ENCODE measurements at regions not wholly inside any gene's neighbourhood (a gene's known extent, or its start where the extent isn't known, plus 50 kb on each side); places are given as distances from the start of the nearest gene placed in this dataset.

GRCh38 chr12:88856201-88856600, 275.9 kb upstream of the KITLG start:
- TF ChIP-seq GATA2 (IDR thresholded peaks at IDR 0.05; ENCODE audit: low read depth, low read length) (no peak), GATA3 (IDR thresholded peaks at IDR 0.05; ENCODE audit: low read depth, low read length) (no peak)
